NCI-H774 (cell line): ENCODE measurements at regions not wholly inside any gene's neighbourhood (a gene's known extent, or its start where the extent isn't known, plus 50 kb on each side); places are given as distances from the start of the nearest gene placed in this dataset.

Experiments used
- DNase-seq: peaks from one replicate; lab custom pipeline; 2025; lab: John Stamatoyannopoulos, UW

- DNase-seq: no peak
These were observed 161.5 kb downstream of the DLEU7 start for GRCh38 chr13:50682002-50682401.

GRCh38 chr13:50682966-50683365 is 160.5 kb downstream of the DLEU7 start:
- no peak for DNase-seq

GRCh38 chr13:50684366-50684765 is 159.1 kb downstream of the DLEU7 start:
- no peak for DNase-seq

GRCh38 chr13:50685491-50685890 is 158.0 kb downstream of the DLEU7 start:
- DNase-seq: no peak

DNA sequence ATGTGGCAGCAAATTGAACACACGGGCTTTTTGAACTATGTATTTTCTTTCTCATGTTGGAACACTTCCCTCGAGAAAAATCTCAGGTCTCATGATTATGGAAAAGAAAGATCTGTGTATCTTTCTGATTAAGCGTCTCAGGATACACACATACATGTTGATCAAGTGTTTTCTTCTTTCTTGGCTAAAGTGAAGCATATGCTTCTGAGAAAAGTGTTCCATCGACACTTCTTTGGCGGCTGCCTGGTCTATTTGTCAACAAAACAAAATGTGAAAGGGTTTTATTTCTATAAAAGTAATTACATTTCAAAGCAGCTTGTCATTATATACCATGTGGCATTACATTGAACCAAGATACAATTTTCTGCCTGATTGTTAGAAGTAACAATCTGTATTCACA is 157.5 kb downstream of the DLEU7 start:
- no peak for DNase-seq

GRCh38 chr13:50686551-50686950 is 156.9 kb downstream of the DLEU7 start:
- DNase-seq: no peak

DNA sequence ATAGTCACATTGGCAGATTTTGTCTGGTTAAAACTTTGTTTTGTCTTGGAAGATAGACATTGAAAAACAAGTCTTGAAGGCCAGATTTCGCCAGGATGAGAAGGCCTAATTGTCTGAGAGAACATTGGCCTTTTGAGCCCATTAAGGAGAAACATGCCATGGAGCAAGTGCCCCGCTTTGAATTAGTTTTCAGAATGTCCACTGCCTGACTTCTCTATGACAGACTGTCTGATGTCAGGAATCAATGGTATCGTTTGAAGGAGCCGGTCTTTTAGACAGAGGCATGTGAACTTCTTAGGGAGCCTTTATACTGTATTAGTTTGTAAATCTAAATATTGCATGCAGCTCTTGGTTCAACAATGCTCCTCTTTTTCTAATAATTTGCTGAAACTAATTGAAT is 155.9 kb downstream of the DLEU7 start:
- no peak for DNase-seq

DNA sequence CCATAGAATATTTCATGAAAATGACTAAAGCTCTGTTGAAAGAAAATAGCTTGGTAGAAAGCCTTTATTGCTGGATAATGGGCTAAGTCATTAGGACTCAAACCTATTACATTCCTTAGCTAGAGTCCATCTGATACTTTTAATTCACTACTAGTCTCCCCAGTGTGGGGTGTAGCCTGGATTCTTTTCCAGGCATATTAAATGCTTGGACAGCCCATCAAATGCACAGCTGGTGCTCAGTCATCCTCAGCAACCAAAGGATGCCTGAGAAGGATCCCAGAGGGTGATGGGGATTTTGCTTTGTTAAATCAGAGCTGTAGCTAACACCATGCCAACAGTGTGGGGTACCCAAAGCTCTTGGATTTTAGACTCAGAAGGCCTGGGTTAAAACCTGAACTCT is 153.5 kb downstream of the DLEU7 start:
- DNase-seq: no peak

DNA sequence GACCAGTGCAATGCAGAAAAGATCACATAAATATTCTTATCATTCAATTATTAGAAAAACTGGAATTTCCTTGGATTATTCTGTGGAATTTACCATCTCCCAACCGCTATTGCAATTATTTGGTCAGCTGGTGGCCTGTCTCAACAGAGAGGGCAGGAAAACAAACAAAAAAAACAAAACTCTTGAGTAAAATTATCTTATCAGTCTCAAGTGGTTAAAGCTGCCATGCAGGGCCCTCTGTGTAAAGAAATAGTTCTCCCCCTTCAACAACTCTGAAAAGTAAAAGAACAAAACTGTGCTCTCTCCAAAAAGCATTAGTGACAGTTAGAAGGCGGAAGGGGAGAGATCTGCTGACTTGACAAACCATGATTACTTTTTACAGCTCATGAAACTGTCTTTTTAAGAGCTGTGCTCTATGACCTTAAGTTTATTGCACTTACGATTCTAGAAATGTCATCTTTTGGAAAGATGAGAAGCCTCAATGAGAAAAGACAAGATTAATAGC is 152.3 kb downstream of the DLEU7 start:
- DNase-seq: no peak

DNA sequence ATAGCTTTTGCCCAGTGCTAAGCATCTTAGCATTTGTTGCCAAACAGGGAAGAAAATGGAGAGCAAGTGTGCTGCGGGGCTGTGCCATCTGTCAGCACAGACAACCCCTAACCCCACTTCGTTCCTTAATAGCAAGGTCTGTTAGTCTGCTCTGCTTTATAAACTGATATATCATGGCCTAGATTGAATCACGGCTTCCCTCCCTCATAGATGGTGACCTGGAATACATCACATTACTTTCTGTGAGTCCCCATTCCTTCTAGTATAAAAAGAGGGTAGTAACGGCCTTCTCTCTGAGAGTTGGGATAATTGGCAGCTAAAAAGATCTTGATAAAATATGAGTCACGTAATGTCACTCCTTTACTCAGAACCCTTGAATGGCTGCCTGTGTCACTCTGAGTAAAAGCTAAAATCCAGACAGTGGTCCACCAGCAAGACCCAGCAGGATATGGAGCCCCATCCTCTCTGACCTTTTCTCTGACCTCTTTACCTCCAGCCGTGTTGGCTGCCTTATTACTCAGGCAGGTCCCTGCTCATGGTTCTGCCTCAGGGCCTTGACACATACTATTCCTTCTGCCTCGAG is 151.7 kb downstream of the DLEU7 start:
- DNase-seq: no peak

- DNase-seq: no peak
These were observed 151.0 kb downstream of the DLEU7 start for GRCh38 chr13:50692396-50692915.

GRCh38 chr13:50693727-50694126 is 149.8 kb downstream of the DLEU7 start:
- no peak for DNase-seq

DNA sequence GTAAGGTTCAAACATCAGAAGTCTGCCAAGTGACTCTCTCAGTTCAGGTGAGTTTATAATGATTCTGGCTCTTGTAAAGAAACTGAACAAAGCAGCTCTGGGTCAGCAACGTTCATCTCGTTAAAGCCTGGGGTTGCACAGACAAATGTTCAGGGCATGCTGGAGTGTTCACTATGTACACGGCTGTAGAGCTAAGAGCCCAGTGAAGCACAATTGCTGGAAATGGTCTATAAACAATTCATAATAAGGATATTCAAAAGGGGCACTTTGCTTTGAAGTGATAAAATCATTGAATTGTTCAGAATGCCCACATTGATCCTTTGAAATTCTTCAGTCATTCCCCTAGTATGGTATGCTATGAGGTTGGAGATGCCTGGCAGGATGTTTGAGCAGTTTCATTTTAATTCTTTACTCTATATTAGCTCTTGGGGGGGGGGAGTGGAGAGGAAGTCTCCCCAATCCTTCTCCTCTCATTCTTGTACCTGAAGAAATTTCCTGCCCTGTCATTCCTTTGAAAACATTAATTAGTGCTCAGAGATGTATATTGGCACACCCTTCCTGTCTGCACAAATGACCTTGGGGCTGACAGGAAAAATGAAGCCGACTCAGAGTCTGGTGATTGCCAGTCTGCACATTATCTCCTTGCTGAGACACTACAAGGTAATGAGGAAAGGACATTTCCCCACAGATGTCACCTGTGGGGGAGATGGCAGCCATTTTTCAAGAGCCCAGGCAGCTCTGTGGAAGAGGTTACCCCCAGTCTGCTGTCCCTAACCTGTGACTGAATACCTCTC is 145.5 kb downstream of the DLEU7 start:
- peak; percentile 26 for DNase-seq

DNA sequence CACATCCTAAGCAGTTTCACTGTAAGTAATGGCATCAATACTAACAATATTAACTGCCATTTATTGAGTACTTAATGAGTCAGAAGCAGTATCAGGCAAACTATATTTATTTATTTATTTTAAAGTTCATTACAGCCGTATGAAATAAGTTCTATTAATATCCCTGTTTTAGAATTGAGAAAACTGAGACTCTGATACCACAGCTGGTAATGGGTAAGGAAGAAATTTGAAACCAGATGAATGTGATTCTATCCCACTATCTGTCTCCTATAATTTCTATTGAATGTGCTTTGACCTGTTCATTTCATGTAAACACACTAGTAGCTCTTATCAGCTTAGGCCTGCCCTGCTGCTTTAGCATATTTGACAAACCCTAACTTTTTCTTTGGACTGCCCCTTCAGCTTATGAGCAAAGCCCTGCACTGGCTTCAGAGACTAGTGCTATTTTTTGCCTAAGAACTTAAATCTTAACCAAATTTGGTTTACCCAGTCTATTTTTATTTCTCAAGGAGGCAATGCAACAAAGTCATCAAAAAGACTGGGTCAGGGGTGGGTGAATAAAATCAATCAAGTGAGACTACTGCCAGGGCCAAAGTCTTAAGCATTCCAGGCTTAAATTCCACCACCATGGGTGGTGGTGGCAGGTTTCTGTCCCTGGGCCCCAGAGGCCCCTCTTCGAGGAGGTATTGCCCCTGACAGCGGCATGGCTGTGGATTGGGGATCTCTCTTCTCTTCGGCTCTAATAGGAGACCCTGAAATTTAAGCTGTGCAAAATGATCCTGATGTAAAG is 143.4 kb downstream of the DLEU7 start:
- DNase-seq: no peak

- DNase-seq: no peak
These were observed 142.7 kb downstream of the DLEU7 start for GRCh38 chr13:50700664-50701305.

DNA sequence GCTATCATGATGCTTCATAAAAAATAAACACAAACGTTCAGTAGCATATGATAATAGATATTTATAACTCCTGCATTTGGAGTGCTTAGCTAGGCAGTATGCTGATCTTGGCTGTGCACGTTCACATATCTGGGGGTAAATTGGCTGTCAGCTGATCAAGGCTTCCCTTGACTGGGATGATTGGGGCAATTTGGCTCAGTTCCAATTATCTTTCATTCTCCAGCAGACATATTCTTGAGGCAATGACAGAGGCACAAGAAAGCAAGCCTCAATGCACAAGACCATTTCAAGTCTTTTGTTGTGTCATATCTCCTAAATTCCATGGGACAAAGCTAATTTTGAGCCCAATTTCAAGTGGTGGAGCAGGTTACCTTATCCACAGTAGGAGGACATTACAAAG is 142.0 kb downstream of the DLEU7 start:
- DNase-seq: no peak

GRCh38 chr13:50706505-50706904 is 137.0 kb downstream of the DLEU7 start:
- DNase-seq: no peak

- no peak for DNase-seq
These were observed 135.9 kb downstream of the DLEU7 start for GRCh38 chr13:50707628-50708027.

GRCh38 chr13:50708461-50708860 is 135.0 kb downstream of the DLEU7 start:
- DNase-seq: no peak

DNA sequence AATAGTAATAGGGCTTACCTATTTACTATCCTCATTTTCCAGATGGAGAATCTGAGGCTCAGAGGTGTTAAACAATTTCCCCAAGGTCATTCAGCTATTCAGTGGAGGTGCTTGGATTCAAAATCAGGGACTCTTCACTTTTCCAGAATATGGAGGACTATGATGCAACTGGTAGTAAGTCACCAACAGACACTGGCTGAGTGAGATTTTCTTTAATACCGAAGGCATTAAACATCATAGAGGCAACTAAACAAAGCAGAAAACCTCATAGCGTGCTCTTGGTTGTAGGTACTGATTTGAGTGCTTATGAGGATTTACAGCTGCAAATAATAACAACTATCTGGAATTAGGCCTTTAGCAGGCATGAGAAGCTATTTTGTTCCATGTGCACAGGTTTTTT is 134.4 kb downstream of the DLEU7 start:
- DNase-seq: no peak

GRCh38 chr13:50711131-50711815 is 132.2 kb downstream of the DLEU7 start:
- DNase-seq: no peak

GRCh38 chr13:50711996-50712395 is 131.5 kb downstream of the DLEU7 start:
- DNase-seq: no peak
